Suppressor macrophage treated with lipopolysaccharide for 4 hours (primary cell): ENCODE measurements at regions not wholly inside any gene's neighbourhood (a gene's known extent, or its start where the extent isn't known, plus 50 kb on each side); places are given as distances from the start of the nearest gene placed in this dataset.
"Not testable (repeated sequence)": the region's sequence is repeated elsewhere in the genome, so short reads cannot be mapped to it uniquely, and the experiment has no call there.

ENCODE experiments used
- DNase-seq: peaks from one replicate; pipeline ENCODE4 v3.0.0-alpha.2; 2020

DNA sequence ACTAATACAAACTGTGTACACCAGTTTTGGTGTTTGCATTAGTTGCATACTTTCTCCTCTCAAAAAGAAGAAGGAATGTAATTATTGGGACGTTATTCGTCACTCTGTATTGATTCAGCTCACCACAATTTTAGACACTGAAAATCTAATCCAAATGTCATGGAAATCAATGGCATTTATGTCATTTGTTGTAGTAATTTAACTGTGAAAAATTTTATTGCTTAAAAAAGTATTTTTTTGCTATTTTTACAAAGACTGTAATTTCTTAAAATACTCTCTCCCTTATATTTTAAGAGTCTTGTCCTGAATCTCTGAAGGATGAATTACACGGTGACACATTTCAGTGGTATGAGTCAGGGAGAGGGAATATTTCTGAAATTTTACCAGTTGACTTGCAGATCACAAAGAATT is 2117.6 kb downstream of the PCDH9 start:
- no peak for DNase-seq

DNA sequence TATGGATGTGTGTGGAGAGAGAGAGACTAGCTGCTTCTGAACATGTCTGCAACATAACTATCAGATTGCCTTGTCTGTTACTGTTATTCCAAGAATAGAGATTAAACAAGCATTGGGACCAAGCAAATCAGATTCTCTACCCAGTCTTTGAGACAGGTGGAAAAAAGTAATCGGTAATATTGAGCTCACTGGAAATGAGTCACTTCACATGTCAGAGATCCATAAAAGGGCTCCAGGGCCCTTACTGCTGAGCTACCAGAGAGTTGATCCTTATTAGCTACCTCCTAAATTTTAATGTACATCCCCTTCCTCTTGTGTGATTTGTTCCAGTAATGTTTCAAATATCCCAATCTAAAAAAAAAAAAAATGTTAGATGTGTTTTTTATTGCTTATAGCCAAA is 2118.0 kb downstream of the PCDH9 start:
- DNase-seq: no peak

DNA sequence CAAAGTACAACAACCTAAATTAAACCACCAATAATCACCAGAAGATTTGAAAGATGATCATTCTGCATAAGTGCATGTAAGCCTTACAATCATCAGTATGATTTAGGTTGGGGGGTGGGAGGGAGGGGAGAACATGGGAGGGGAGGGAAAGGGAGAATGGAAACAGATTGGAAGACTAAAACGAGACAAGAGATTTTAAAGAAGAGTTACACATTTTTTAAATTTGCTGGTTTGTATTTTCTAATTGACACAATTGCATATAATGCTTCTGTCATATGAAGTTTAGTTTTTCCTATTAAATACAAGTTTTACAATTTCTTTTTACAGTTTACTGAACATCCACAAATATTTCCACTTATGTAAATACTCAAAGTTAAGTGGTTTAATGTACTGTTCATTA is 2118.9 kb downstream of the PCDH9 start:
- DNase-seq: no peak

DNA sequence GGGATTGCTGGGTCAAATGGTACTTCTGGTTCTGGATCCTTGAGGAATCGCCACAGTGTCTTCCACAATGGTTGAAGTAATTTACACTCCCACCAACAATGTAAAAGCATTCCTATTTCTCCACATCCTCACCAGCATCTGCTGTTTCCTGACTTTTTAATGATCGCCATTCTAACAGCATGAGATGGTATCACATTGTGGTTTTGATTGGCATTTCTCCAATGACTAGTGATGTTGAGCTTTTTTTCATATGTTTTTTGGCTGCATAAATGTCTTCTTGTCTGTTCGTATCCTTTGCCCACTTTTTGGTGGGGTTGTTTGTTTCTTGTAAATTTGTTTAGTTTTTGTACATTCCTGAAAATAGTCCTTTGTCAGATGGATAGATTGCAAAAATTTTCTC is 2125.7 kb downstream of the PCDH9 start:
- DNase-seq: not testable (repeated sequence)

DNA sequence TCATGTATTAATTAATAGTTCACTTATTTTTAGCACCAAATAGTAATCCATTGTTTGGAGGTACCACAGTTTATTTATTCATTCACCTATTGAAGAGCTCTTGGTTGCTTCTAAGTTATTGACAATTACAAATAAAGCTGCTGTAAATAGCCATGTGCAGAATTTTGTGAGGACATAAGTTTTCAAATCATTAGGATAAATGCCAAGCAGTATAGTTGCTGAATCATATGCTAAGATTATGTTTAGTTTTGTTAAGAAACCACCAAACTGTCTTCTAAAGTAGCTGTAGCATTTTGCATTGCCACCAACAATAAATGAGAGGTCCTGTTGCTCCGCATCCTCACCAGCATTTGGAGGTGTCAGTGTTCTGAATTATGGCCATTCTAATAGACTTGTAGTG is 2126.8 kb downstream of the PCDH9 start:
- no peak for DNase-seq

DNA sequence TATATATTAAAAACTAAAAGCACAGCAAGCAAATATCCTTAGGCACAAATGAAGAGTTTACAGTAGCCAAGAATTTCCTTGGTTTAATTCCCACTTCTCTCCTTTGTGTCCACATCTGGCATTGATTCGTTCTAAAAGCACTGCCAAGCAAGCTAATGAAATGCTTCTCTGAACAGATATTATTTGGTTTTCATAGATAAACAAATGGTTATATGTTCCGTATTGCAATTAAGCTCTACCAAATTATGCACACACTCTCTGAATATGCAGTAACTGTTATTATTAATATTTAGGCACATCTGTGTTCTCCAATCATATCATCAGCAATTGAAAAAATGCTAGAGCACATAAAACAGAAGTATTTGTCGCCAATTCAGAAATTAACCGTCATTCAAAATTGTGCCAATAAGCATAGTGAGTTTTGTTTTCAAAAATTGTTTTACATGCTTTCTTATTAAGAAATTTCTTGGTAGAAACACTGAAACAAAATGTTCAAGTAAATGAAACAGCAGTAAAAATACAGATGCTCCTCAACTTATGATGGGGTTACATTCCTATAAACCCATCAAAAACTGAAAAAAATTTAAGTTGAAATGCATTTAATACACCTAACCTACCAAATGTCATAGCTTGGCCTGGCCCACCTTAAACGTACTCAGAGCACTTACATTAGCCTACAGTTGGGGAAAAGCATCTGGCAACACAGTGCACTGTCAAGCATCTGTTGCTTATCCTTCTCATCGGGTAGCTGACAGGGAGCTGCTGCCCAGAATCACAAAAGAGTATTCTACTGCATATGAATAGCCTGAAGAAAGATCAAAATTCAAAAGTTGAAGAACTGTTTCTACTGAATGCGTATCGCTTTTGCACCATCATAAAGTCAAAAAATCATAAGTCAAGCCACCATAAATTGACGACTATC is 2134.7 kb downstream of the PCDH9 start:
- no peak for DNase-seq

DNA sequence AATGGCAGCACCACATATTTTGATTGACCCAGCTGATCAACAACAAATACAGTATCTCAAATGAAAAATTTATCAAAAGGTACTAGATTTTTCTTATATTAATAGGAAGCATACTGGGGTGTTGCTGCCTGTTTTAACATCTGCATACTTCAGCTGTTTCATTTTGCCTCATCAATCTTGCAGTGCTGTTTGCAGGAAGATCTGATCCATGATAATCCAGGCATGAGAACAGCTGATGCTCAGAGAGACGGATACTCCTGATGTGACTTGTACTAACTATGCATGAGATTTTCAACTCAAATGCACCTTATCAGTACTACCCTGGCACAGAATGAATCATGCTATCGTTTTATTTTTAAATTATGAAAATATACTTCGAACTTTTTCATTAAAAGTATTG is 2136.8 kb downstream of the PCDH9 start:
- DNase-seq: no peak

DNA sequence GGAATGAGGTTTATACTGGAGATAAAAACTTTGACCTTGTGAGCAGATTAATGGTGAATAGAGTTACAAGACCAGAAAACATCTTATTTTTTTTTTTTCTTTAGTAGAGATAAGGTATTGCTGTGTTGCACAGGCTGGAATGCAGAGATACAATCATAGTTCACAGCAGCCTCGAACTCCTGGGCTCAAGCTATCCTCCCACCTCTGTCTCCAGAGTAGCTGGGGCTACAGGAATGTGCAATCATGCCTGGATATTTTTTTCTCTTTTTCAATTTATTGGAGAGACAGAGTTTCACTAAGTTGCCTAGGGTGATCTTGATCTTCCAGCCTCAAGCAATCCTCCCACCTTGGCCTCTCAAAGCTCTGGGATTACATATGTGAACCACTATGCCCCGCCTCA is 2139.1 kb downstream of the PCDH9 start:
- no peak for DNase-seq

DNA sequence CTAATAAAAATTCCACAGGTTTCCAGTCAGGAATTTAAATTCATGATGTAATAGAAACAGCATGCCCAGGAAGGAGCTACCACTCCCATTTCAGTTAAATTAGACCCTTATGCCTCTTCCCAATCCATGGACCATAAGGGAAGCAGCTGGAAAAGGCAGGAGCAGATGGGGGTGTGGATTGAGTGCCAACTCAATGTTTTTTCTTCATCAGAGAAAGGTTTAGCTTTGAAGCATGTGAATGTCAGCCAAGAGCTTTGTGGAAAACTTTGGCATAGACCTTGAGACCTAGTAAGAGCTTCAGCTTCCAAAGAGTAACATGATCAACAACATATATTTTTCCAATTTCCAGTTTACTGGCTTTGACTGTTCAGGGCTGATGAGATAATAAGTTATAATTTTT is 2139.9 kb downstream of the PCDH9 start:
- DNase-seq: no peak

DNA sequence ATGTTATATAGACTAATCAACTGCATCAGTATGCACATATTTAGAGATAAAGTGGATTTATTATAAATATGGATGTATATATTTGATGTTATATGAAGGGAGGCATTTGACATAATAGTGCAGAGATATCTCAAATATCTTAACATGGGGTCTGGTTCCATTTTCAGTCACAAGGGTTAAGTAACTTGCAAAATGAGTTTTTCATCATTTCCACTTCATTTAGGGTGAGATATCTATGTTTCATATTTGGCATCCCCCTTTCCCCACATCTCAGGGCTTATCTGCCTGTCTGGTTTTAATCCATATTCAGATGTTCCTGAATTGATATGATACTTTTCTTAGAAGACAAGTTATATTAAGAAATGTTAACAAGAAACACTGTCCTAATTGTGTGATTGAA is 2141.2 kb downstream of the PCDH9 start:
- no peak for DNase-seq

DNA sequence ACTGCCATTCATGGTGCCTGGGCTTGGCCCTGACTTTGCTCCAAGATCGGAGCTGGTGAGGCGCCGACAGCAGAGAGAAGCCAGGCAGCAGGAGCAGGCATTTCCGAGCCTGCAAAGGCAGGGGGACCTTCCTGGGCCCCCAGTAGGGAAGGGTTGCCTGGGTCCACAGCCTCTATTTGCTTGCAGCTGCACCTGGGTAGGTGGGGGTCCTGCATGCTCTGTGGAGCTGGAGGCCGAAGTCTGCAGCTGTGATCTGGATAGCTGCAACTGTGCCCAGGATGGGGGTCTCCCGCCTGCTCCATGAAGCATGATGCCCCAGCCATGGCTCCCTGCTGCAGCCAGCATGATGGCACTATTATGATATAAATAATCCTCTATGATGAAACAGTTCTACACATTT is 2144.2 kb downstream of the PCDH9 start:
- no peak for DNase-seq

DNA sequence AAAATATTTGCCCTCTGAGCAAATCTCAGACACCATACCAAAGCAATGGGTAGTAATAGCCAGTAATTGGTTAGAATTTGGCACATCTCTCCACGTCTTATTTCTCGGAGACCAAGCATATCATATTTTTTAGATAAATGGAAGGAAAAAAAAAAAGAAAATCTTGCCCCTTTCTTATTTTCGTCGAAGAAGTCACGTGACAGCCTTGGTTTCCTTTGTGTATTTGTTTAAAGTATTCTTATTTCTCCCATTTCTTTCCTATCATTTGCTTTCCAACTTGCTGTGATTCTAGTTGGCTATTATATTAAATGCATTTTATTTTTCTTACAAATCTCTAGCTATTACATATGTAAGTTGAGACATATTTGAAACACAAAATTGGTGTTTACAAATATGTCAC is 2155.9 kb downstream of the PCDH9 start:
- DNase-seq: no peak

DNA sequence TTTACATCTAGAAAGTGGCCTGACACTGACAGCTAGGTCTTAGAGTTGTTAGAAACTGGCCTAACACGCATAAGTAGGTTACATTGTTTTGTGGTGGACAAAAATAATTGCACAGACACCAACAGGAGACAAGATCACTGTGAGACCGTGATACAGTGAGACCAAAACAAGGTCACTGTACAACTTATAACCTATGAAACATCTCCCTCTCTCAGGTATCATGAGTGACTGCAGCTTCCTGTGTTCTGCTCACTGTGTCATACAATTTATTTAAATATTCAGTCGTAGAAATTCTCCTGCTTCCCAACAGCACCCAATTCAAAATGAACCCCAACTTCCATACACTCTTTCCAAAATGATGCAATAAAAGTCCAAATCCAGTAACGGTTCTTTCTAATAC is 2165.2 kb downstream of the PCDH9 start:
- DNase-seq: no peak

DNA sequence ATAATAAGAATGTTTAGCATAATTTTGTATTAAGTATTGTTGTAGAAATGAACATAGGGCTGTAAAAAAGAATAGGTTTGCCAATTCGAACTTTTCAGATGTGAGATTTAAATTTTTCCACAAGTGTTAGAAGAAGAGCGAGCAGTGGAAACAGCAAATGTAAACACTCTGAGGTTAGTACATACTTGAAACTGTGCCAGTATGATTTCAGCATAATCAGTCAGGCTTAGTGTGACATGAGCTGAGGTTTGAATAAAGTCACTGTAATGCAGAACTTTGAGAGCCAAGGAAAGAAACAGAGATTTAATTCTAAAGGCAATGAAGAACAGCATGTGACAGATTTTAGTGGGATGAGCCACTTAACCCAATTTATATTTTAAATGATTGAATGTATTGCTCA is 2166.4 kb downstream of the PCDH9 start:
- no peak for DNase-seq

DNA sequence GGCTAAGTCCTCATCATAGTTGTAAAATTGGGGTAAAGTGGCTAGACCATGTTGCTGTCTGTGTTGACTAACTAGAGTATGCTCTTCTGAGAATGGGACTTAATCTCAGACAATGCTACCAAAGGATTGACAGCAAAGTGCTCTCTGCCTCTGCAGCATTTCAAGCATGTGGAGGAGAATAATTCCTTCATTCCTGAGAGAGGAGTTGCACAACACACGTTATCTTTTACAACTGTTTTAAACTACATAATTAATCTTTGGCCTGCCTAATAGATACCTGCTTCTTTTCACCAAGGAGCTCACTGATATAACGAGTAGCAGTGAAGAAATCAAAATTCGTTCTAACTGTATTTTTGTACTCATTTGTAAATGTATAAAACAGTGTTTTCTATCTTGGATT is 2172.2 kb downstream of the PCDH9 start:
- no peak for DNase-seq

DNA sequence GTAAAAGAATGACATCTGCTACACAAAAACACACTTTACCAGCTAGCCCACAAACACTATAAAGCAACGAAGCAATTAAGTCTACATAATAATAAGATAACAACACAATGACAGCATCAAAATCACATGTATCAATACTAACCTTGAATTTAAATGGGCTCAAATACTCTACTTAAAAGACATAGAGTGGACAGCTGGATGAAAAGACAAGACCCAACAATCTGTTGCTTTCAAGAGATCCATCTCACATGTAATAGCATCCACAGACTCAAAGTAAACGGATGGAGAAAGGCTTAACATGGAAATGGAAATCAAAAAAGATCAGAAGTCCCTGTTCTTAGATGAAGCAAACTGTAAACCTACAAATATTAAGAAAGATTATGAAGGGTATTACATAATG is 2175.9 kb downstream of the PCDH9 start:
- no peak for DNase-seq

DNA sequence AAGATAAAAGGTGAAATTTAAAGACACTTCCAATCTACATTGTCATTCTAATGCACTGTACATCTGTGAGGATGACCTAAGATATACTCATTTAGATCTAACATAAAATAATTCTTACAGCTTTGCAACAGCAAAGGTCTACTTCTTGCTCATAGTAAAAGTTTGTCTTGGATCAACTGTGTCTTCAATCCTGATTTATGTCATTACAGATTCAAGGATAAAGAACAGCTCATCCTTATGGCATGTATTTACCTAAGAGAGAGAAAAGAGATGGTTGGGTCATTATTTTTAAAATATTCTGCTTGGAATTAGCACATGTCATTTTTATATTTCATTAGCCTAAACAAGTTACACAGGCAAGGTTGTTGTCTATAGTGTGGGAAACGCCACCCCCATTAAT is 2193.1 kb downstream of the PCDH9 start:
- DNase-seq: no peak

DNA sequence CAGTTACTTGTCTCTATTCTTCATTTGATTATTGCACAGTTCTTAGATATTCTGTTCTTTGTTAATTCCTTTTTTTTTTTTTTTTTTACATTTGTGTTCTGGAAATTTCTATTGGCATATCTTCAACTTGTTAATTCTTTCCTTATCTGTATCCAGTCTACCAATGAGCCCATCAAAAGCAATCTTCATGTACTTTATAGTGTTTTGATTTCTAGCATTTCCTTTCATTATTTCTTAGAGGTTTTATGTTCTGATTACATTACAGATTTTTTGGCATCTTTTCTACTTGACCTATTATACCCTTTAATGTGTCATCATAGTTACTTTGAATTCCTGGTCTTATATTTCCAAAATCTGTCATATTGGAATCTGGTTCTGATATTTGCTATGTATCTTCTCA is 2194.8 kb downstream of the PCDH9 start:
- DNase-seq: no peak

DNA sequence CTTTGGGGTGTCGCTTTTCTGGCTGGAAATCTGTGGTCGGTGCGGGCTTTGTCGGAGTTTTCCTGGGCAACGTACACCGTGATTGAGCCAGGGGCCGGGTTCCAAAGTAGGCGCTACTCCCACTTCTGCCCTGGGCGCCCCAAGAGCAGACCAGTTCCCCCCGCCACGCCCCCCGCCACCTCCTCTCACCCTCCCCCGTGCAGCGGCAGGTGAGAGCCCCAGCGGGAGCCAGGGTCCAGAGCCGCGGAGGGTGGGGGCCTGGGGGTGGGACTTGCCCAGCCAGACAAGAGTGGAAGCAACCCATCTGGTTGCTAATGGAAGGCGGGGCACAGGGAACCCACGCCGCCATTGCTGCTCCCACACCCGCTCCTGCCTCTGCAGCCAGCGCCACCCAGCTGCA is 2195.9 kb downstream of the PCDH9 start:
- no peak for DNase-seq

DNA sequence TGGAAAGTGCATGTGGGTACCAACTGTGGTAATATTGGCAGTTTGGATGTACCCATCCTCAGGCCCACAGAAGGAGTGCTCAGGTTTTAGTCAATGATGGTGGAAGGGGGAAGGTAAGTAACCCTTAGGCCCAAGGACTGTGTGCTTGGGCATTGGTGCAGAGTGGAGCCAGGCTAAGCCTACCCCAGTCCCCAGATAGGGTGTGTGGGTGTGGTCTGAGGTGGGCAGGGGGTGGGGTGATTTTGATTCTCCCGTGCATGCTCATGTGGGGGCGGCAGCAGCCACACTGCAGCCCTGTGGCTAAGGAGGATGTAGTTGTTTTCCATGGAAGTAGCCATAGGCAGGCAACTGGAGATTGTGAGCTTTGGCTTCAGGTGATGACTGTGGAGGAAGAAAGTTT is 2197.3 kb downstream of the PCDH9 start:
- DNase-seq: no peak

DNA sequence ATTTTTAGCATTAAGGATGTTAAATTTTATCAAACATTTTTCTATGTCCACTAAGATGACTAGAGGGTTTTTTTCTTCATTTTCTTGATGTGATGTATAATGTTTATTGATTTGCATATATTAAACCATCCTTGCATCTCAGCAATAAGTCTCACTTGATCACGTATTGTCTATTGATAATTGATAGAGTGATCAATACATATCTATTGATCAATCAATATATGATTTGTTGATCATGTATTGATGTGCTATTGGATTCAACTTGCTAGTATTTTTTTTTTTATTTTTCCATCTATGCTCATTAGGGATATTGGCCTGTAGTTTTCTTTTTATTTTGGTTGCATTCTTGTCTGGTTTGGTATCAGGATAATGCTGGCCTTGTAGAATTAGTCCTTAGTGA is 2202.0 kb downstream of the PCDH9 start:
- no peak for DNase-seq

DNA sequence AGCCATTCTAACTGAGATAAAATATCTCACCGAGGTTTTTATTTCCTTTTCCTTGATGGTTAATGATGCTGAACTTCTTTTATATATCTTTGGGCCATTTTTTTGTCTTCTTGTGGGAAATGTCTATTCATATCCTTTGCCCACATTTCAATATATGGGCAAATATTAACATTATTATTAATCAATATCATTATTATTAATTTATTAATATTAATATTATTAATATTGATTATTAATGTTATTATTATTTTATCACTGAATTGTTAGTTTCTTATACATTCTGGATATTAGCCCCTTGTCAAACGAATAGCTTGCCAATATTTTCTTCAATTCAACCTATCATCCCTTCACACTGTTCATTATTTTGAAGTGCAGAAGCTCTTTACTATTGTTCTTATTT is 2203.6 kb downstream of the PCDH9 start:
- no peak for DNase-seq

DNA sequence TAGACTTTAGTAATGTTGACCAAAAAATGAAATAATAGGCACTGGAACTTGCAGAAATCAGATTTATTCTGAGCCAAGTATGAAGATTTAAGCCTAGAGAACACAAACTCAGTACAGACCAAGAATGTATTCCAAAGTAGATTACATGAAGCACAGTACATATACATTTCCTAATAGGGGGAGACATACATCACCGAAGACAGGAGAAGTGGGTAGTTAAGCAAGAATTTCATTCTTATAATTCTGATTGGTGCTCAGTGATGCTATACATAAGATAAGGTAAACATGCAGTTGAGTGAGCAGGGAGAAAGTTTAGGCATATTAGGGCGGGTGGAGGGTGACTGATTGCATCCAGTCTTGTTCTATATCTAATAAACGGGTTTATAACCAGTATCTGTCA is 2218.8 kb downstream of the PCDH9 start:
- DNase-seq: no peak

DNA sequence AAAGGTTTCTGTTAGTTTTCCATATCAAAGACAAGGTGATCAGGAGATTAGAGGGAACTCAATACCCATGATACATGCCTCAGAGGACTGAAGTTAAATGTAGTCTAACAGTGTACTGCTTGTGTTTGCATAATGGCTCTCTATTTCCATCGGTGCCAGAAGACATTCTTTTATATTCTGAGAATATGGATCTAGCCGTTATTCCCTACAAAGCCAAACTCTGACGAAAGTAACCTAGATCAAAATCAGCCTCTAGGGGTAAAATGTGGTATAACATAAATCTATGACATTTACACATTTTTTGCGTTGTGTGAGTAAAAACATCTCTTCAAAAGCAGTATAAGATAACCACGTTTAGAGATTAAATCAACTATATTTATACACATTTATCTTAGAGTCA is 2232.7 kb downstream of the PCDH9 start:
- DNase-seq: no peak

DNA sequence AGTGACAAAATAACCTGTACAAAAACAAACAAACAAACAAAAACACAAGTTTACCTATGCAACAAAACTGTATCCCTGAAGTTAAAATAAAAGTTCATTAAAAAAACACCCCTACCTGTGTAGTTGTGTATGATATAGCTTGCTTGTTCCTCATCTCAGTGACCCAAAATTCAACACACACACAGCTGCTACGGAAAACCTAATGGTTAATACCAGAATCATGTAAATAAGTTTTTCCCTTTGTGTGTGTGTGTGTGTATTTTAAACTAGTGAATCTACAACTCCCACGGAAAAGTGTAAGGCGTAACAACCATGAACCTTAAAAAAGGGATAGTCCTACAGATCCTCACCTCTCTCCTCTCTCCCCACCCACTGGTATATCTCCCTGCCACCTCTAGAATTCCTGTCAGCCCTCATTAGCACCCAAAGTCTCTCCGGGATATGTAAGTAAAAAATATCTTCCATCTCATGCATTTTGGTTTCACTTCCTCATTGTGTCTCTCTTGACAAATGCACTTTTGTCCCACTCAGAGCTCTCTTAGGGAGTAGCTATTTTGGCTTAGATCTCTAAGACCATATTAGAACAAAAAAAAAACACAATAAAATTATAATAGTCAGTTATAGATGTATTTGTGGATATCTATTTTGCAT is 2236.5 kb downstream of the PCDH9 start:
- peak; percentile 0 for DNase-seq
